GM18505 (cell line): ENCODE measurements at regions not wholly inside any gene's neighbourhood (a gene's known extent, or its start where the extent isn't known, plus 50 kb on each side); places are given as distances from the start of the nearest gene placed in this dataset.
"Not testable (repeated sequence)": the region's sequence is repeated elsewhere in the genome, so short reads cannot be mapped to it uniquely, and the experiment has no call there.

Experiments used
- ATAC-seq: cut with Tn5 transposase; IDR thresholded peaks from one replicate; pipeline ENCODE4 v1.9.1; 2021; ENCODE audit not compliant: unreplicated experiment
- POLR2A ChIP-seq: IDR thresholded peaks from 4 replicates; pipeline ENCODE4 v1.6.1; 2011; ENCODE audit warnings: borderline replicate concordance; ENCODE audit not compliant: insufficient read depth, insufficient read length; ENCODE audit errors: extremely low read depth

DNA sequence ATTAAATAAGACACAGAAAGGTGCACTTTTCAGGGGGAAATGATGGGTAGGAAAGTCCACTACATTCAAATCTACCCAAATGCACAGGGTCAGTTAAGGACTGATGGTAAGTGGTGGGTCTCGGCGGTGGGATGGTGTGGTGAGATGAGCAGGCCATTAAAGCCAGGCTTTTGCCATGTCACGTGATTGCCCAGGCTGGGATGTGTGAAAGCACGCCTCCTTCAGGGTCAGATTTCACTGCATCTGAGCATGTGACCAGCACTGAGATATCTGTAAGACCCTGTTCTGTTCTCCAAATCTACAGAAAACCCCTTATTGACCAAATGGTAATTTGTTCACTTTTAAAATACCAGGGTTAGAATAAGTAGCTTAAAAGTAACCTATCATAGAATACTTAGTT lies 301.5 kb downstream of the MEX3B start:
- no peak for ATAC-seq
- TF ChIP-seq POLR2A, result no peak

DNA sequence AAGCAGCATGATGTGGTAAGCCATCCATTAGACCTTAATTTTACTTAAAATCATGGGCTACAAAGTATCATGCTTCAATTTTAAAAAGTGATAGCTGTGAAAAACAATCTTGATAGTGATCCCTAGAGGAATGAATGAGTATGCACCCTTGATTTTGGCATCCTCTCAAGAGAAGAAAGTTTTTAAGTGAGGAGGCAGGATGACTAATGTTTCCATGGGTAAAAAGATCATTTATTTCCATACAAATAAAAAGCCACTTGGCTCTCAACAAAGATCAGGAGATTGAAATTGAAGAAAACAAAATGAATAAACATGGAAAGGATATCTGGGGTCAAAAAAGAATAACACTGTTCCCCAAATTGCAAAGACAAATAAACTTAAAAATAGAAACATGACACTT lies 305.4 kb downstream of the MEX3B start:
- TF ChIP-seq POLR2A, result no peak
- ATAC-seq, result no peak

DNA sequence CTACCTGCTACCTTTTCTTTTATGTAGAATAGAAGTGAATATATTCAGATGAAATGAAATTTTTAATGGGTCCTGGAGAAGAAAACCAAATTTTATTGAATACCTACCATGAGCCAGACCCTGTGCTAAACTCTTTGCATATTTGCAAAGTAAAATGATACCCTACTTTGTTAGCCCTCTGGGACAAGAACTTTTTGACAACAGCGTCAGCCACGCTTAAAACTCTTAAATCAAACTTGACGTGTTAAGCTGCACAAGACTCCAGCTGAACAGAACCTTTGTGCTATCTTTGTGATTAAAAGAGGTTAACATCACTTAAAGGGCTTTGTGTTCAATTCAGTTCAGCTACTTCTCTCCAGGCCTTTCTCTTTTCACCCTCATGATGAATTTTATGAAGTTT lies 316.5 kb downstream of the MEX3B start:
- no peak for ATAC-seq
- TF ChIP-seq POLR2A, result no peak

DNA sequence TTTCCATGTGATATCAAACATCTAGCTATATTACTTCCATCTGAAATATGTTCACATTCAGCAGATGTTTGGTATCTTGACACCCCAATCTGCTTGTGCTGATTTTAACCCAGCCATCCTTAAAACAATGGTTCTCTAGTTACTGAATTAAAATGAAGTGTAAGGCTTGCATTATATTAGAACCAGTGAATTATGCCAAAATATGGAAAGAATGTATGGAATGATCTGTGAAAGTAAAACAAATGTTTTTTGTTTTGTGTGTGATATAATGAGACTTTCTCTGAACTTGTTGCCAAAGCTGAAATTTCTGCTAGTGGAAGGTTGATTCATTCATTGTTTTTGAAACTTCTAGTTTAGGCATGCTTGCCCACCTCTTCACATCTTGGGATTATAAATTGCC lies 317.1 kb downstream of the MEX3B start:
- no peak for ATAC-seq
- no peak for TF ChIP-seq POLR2A

DNA sequence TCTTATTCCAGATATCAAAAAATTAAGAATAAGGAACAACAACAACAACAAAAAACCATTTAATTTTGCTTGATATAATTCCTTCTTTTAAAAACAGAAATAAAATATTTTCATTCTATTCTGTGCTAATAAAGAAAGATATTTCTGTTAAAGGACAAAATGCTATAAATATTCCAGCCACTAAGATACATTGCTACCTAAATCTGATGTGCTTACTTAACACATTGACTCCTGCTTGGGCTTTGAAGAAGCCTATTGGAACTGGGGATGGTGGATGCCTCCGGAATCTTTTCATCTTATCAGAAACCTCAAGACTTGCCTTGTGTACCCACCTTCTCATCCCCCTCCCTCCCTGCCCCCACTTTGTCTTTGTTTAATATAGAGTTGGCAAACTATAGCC lies 320.2 kb downstream of the MEX3B start:
- TF ChIP-seq POLR2A, result no peak
- ATAC-seq, result no peak

DNA sequence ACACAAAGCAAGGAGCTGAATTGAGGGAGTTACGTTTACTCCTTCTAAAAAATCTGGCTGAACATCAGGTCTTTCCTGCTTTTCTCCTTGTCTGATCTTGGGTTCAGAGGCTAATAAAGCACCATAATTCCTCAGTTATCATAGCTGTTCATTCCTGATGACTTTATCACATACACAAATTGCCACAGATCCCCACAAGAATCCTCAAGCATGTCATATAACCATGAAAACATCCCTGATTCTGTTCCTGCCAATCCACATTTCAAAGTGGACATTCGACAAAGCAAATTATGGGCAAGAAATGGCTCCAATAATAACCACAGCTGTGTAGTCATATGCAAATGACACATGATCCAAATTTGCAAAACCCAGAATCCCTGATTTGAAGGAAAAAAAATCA lies 321.3 kb downstream of the MEX3B start:
- TF ChIP-seq POLR2A, result no peak
- no peak for ATAC-seq

DNA sequence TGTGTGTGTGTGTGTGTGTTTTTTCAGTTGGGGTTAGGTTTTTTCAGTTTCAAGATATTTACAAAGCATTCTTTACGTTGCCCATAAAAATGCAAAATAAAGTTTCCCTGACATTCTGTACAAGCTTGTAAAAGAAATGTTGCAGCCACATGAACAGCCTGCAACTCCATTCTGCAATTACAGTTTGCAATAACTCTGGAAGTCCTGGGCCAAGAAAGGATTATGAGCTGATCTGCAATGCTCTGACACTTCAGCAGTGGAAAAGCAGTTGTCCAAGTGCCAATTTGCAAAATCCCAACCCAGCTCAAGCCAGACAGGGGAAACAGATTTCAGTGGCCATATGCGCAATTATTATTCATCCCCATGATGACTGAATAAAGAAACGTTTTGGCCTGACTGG lies 322.1 kb downstream of the MEX3B start:
- no peak for ATAC-seq
- TF ChIP-seq POLR2A, result no peak

DNA sequence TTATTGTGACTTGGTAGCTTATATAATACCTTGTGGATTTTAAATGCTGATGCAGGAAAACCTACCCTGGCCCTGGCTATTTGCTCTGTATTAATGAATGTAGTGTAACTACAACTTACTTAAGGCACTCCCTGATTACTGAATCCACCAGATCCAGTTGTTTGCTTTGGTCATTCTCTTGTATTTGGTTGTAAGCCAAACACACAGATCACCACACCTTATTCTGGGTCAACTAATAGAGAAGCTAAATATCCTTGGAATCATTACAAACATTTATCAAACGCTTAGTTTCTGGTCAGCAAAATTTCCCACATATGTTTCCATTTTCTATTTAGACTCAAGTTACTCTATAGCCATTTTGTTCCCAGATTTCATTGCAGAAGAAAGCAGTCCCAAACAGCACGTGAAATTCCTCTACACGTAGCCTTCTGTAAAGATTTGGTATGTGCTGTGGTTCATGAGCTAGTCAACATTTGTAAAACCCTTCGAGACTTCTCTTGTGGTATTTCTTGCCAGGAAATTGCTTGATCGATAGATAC lies 322.6 kb downstream of the MEX3B start:
- ATAC-seq, result no peak

DNA sequence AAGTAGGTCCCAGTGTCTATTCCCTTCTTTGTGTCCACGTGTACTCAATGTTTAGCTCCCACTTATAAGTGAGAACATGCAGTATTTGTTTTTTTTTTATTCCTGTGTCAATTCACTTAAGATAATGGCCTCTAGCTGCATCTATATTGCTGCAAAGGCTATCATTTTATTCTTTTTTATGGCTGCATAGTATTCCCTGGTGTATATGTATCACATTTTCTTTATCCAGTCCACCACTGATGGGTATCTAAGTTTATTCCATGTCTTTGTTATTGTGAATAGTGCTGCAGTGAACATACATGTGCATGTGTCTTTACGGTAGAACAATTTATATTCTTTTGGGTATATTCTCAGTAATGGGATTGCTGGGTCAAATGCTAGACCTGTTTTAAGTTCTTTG lies 329.4 kb downstream of the MEX3B start:
- not testable (repeated sequence) for ATAC-seq

More for the DNA sequence above, 322.6 kb downstream of the MEX3B start:
- TF ChIP-seq POLR2A, result no peak

DNA sequence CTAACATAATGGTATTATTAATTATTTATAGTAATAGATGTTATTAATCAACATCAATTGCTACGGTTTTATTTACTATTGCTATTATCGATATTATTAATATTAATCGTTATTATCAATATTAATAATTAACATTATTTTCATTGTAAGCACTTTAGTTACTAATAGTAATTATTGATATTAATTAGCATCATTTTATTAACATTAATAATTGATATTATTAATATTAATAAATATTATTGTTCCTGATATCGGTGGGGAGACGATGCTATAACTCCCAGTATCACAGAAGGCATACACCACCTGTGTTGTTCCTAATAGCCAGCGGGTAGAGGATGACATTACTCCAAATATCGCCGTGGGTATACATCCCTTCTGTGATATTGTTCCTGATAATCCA lies 335.5 kb downstream of the MEX3B start:
- no peak for TF ChIP-seq POLR2A
- no peak for ATAC-seq

DNA sequence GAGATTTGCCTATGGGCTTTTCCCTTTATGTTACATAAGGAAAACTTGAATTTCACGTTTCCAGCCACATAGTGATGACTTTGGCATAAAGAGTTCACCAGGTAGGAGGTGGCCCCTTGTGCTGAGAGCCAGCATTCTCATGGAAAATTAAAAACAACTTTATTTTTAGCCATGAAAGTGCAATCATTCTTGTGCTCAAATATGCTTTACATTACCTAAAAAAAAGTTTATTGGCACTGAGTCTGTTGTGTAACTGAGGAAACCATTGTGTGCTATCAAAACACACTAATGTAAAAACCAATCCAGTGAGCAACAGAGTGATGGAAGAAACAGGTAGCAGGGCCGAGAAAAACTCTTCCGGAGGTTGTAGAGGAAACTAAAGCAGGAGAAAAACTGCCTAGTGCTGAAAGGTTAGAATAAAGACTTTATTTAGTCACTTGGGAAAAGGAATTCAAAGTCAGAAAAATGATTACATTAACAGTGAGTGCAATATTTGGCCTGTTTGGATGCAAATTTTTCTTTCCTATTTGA lies 332.9 kb upstream of the TMC3 start:
- not testable (repeated sequence) for ATAC-seq

DNA sequence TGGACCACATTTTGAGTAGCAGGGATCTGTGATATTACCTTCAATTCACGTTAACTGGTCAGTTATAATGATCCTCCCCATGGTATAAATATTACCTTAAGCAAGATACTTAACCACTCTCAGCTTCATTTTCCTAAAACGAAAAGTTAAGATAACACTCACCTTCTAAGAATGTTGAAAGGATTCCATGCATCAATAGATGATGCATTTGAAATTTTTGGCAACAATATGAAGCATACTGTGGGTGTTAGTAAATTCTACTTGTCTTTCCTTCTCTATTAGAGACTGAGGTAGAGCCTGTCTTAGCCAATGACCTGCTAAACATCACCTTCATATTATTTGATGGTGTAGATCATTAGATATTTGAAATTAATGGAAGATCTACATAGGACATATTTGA lies 331.7 kb upstream of the TMC3 start:
- ATAC-seq, result not testable (repeated sequence)

DNA sequence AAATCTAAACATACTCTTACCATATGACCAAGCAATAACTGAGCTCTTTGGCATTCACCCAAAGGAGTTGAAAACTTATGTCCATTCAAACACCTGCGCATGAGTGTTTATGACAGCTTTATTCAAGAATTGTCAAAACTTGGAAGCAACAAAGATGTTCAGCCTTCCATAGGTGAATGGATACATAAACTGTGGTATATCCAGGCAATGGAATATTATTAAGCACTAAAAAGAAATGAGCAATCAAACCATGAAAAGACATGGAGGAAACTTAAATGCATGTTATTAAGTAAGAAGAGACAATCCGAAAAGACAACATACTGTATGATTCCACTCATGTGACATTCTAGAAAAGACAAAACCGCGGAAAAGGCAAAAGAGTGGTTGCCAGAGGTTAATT lies 312.0 kb upstream of the TMC3 start:
- TF ChIP-seq POLR2A, result no peak
- ATAC-seq, result no peak

DNA sequence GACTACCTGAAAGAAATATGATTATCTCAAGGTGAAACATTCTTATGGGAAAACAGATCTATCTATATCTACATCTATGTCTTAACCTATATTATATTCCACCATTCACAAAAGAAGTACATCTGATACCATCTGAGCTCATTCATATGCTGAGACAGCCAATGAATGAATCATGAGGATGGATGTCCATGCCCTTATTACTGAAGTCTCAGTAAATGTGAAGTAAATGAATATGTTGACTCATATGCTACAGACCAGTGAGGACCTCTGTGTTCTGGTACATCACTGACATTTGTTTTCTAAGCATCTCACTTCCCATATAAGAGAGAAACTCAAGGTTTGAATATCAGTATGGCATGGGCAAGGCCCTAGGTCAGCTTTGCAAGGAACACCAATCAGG lies 311.2 kb upstream of the TMC3 start:
- no peak for ATAC-seq
- no peak for TF ChIP-seq POLR2A

DNA sequence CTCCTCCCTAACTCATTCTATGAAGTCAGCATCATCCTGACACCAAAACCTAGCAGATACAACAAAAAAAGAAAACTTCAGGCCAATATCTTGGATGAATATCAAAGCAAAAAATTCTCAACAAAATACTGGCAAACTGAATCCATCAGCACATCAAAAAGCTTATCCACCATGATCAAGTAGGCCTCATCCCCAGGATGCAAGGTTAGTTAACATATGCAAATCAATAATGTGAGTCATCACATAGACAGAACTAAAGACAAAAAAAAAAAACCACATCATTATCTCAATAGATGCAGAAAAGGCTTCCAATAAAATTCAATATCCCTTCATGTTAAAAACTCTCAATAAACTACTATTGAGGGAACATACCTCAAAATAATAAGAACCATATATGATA lies 306.8 kb upstream of the TMC3 start:
- TF ChIP-seq POLR2A, result no peak
- no peak for ATAC-seq
